22Rv1 (cell line): ENCODE measurements at regions not wholly inside any gene's neighbourhood (a gene's known extent, or its start where the extent isn't known, plus 50 kb on each side); places are given as distances from the start of the nearest gene placed in this dataset.

Source experiments
- ZFX ChIP-seq: fragments of 450-650 bp; IDR thresholded peaks from 2 replicates; pipeline ENCODE4 v1.6.1; 2017; ENCODE audit warnings: antibody characterized with exemption, borderline replicate concordance
- TF ChIP-seq, protein P1 (sequence below): fragments of 450-650 bp; IDR thresholded peaks from 2 replicates; pipeline ENCODE4 v1.5.1; 2017; ENCODE audit warnings: mild to moderate bottlenecking

GRCh38 chr14:44814196-44814595 is 147.6 kb downstream of the KLHL28 start:
- TF ChIP-seq, protein P1, sequence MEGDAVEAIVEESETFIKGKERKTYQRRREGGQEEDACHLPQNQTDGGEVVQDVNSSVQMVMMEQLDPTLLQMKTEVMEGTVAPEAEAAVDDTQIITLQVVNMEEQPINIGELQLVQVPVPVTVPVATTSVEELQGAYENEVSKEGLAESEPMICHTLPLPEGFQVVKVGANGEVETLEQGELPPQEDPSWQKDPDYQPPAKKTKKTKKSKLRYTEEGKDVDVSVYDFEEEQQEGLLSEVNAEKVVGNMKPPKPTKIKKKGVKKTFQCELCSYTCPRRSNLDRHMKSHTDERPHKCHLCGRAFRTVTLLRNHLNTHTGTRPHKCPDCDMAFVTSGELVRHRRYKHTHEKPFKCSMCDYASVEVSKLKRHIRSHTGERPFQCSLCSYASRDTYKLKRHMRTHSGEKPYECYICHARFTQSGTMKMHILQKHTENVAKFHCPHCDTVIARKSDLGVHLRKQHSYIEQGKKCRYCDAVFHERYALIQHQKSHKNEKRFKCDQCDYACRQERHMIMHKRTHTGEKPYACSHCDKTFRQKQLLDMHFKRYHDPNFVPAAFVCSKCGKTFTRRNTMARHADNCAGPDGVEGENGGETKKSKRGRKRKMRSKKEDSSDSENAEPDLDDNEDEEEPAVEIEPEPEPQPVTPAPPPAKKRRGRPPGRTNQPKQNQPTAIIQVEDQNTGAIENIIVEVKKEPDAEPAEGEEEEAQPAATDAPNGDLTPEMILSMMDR, result no peak
- no peak for TF ChIP-seq ZFX
